Fibroblast of the aortic adventitia (primary cell): ENCODE measurements at regions not wholly inside any gene's neighbourhood (a gene's known extent, or its start where the extent isn't known, plus 50 kb on each side); places are given as distances from the start of the nearest gene placed in this dataset.

Experiments used
- DNase-seq: peaks from one replicate; pipeline ENCODE4 v3.0.0-alpha.2; 2010; ENCODE audit warnings: low read depth
- H3K4me3 ChIP-seq: 2 replicates; pipeline ENCODE4 v1.5.1; 2011; ENCODE audit warnings: low read depth, mild to moderate bottlenecking, control low read depth, low read length, moderate library complexity
- CTCF ChIP-seq: IDR thresholded peaks from 2 replicates; pipeline ENCODE4 v1.5.1; 2011; ENCODE audit warnings: mild to moderate bottlenecking, low read length, control low read depth, inconsistent platforms; ENCODE audit not compliant: insufficient read depth

- DNase-seq, result no peak
- no peak for TF ChIP-seq CTCF
- H3K4me3 ChIP-seq, result no peak overlapping the region
Measured at GRCh38 chr6:92339936-92340640, 1079.3 kb downstream of the EPHA7 start.

DNA sequence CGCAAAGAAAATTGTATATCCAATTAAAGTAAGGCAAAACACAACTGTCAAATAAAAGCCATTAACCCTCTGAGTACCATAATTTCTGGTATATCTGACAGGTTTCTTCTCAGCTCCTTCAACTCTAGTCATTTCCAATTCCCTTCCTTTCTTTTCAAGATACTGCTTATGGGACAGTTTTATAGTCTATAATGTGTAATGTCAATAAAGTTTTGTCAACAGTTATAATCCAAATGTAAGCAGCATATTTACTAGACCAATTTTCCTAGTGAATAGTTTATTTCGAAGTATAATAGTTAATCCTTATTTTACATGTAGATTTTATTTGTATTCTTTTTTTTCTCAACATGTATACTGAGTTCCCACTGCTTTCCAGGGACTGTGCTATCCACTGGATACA is 1081.8 kb downstream of the EPHA7 start:
- no peak for TF ChIP-seq CTCF
- no peak overlapping the region for H3K4me3 ChIP-seq

DNA sequence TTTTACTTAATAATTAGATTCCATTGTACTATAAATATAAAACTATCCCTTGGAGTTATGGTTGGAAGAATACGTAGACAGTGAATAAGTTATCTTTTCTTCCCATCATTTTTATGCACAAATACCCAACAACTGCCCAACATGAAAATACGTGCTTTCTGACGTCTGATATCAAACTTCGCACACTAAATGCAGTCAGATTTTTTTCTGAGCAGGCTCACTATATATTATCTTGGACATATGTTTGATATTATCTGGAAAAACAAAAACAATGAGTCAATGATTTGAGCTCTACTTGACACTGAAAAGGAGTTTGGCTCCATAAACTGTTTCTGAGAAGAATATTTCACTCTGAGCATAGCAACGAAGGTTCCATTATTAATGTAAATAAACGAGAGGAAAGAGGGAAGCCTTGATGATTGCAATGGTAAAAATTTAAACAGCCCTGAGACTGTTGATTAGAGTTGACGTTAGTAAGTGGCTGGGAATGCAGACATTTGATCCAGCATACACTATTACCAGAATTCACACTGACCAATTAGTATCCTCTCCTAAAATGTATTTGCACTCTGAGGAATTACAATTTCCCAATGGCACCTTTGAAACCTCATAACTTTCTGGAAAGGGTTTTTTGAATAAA is 1090.0 kb downstream of the EPHA7 start:
- no peak overlapping the region for H3K4me3 ChIP-seq
- no peak for TF ChIP-seq CTCF
- no peak for DNase-seq

More for the DNA sequence above, 1081.8 kb downstream of the EPHA7 start:
- no peak for DNase-seq

DNA sequence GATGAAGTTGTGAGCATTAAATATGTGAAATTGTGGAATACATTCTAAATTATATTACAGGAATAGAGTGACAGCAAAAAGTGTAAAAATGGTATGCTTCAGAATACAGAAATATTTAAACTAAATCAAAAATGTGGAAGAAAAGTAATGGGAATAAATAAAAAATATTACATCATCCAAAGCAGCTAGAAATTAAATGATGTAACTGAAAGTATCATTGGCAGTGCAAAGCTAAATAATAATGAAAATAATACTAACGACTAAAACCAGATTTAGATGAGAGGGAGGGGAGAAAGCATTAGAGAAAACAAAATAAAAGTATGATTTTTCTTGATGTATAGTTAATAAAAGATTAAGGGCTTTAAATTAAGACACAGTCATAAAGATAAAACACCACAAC is 1104.0 kb downstream of the EPHA7 start:
- no peak for DNase-seq
- TF ChIP-seq CTCF, result no peak
- no peak overlapping the region for H3K4me3 ChIP-seq

- no peak for DNase-seq
- TF ChIP-seq CTCF, result no peak
- no peak overlapping the region for H3K4me3 ChIP-seq
Measured at GRCh38 chr6:92297101-92297500, 1122.3 kb downstream of the EPHA7 start.

GRCh38 chr6:92292067-92292466 is 1127.3 kb downstream of the EPHA7 start:
- TF ChIP-seq CTCF, result no peak
- no peak for DNase-seq
- H3K4me3 ChIP-seq, result no peak overlapping the region
